Ovary (tissue), 3 donors: ENCODE measurements at regions not wholly inside any gene's neighbourhood (a gene's known extent, or its start where the extent isn't known, plus 50 kb on each side); places are given as distances from the start of the nearest gene placed in this dataset.

ENCODE experiments used
- EP300 ChIP-seq: sonication (generic); formaldehyde crosslinking; IDR thresholded peaks from one replicate; pipeline ENCODE4 v1.6.1; 2017; ENCODE audit warnings: antibody characterized with exemption
- TF ChIP-seq, protein P1 (sequence below), 3 donors: fragments of 450-650 bp in 2 of 3; fragments of 200-600 bp in 1 of 3; IDR thresholded peaks; one replicate each; pipeline versions ENCODE4 v1.5.1 to v1.8.0; 2016 to 2022; ENCODE audit warnings: antibody characterized with exemption in 3 of 3, mild to moderate bottlenecking in 1 of 3
- donor health status: DM: no; HTN: no; CAD: no.

DNA sequence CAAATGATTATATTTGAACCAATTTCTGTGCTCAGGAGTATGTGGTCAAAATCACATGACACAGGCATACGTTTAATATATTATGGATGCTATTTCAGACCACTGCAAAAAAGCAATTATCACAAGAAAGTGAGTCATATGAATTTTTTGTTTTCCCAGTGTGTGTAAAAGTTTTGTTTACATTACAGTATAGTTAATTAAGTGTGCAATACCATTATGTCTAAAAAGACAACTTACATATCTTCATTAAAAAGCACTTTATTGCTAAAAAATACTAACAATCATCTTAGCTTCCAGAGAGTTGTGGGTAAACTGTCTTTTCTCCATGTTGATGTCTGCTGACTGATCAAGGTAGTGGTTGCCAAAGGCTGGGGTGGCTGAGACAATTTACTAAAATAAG, 347.2 kb upstream of the PCDH9 start:
- TF ChIP-seq, protein P1, sequence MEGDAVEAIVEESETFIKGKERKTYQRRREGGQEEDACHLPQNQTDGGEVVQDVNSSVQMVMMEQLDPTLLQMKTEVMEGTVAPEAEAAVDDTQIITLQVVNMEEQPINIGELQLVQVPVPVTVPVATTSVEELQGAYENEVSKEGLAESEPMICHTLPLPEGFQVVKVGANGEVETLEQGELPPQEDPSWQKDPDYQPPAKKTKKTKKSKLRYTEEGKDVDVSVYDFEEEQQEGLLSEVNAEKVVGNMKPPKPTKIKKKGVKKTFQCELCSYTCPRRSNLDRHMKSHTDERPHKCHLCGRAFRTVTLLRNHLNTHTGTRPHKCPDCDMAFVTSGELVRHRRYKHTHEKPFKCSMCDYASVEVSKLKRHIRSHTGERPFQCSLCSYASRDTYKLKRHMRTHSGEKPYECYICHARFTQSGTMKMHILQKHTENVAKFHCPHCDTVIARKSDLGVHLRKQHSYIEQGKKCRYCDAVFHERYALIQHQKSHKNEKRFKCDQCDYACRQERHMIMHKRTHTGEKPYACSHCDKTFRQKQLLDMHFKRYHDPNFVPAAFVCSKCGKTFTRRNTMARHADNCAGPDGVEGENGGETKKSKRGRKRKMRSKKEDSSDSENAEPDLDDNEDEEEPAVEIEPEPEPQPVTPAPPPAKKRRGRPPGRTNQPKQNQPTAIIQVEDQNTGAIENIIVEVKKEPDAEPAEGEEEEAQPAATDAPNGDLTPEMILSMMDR (IDR thresholded peaks at IDR 0.05): no peak
- TF ChIP-seq EP300: no peak
